Peyer's patch (tissue), 4 donors: ENCODE measurements at regions not wholly inside any gene's neighbourhood (a gene's known extent, or its start where the extent isn't known, plus 50 kb on each side); places are given as distances from the start of the nearest gene placed in this dataset.

Experiments
- CTCF ChIP-seq, 6 experiments: fragments of 450-650 bp in 4 of 6; fragments of 200-600 bp in 2 of 6; sonication (generic) in 1 of 6; IDR thresholded peaks; one replicate each; pipeline ENCODE4 v1.5.1; 2017 to 2019; ENCODE audit warnings: antibody characterized with exemption in 6 of 6, mild to moderate bottlenecking in 3 of 6, moderate library complexity in 1 of 6
- POLR2A ChIP-seq, 2 donors: fragments of 450-650 bp; IDR thresholded peaks; one replicate each; pipeline ENCODE4 v1.5.1; 2017; ENCODE audit warnings: antibody characterized with exemption in 2 of 2, mild to moderate bottlenecking in 2 of 2, moderate library complexity in 2 of 2

GRCh38 chr12:25644979-25645378 is 91.9 kb upstream of the LMNTD1 start:
- no peak for TF ChIP-seq POLR2A (IDR thresholded peaks at IDR 0.05)
- TF ChIP-seq CTCF (IDR thresholded peaks at IDR 0.05), result no peak
